Stimulated activated naive CD8-positive, alpha-beta T cell treated with anti-CD3 and anti-CD28 coated beads, Interleukin-15, Interleukin-2, amounts not matched to agents 100 U/mL and 50 U/mL, for 24 hours (primary cell): ENCODE measurements at regions not wholly inside any gene's neighbourhood (a gene's known extent, or its start where the extent isn't known, plus 50 kb on each side); places are given as distances from the start of the nearest gene placed in this dataset.

Experiments used
- ATAC-seq: fragments of 150-1000 bp; cut with Tn5 transposase; one replicate; pipeline ENCODE4 v1.10.0; 2021
- DNase-seq: peaks from one replicate; pipeline ENCODE4 v3.0.0; 2021

DNA sequence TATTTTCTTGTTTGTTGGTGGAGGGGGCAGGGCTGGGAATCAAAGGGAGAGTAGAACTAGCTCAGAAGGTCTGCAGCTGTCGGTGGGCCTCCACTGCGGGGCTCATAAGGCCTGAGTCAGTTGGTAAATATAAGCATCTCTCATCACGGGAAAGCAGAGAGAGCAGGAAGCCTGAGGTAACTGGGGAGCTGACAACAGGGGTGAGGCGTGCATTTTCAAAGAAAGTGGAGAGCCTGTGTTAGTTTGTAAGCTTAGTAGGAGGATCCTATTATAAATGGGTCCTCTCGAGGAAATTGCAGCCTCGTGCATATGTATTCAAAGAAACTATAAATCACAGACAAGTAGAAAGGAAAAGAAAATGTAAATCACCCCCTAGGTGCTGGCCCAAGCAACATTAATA, 221.0 kb upstream of the CDH13 start:
- DNase-seq = no peak
- ATAC-seq = no peak

DNA sequence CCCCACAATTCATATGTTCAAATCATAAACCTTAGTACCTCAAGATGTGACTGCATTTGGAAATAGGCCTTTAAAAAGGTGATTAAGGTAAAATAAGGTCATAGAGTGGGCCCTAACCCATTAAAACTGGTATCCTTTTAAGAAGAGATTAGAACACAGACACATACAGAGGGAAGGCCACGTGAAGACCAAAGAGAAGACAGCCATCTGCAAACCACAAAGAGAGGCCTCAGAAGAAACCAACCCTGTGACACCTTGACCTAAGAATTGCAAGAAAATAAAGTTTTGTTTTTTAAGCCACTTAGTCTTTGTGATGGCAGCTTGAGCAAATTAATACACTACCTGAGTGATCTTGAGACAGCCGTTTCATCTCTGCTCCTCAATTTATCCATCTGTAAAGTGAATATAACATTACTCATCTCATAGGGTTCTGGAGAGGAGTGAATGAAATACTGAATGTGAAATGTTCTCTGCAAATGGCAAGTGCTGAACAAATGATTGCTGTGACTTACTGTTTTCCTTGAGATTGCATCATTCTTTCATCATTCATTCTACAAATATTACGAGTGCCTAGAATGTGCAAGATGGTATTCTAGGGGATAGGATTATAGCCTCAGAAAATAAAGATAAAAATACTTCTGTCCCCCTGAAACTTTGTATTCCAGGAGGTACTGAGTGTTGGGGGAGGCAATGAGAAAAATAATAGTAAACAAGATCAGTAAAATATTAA, 222.0 kb upstream of the CDH13 start:
- ATAC-seq (no peak), DNase-seq (no peak)

DNA sequence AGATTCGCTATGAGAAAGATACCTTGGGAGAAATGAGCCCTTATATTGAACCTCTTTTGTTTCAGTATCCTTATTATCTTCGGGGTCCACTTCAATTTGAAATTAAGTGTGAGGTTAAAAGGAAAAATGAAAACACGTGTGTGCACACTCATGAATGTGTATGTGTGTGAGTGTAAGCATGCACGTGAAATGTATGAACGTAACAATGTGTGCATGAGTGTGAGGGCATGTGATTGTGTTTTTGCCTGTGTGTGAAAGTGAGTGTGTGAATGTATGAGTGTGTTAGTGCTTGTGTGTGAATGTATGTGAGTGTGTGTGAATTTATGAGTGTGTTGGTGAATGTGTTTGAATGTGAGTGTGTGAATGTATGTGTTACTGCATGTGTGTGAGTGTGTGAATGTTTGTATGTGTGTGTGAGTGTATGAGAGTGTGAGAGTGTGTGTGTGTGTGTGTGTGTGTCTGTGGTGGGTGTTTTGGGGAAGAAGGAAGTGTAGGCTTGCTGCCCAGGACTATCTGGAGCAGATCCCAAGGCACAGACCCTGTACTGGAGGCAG, 224.0 kb upstream of the CDH13 start:
- ATAC-seq (no peak), DNase-seq (no peak)

DNA sequence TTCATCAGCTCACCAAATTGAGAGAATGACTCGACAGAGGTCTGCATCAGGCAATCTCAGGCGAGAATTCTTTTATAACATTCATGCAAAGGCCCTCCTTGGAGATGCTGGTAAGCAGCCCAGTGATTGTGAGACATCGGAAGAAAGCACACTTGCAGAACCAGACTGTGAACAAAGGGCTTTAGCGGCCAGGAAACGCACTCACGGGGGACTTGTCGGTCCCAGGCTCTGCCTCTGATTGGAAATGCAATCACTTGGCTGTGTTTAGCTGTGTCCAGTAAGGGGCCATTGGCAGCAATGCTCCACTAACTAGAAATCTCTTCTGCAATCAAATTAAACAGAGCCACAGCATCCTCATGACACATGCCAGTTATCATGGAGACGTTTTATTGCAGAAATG, 226.7 kb upstream of the CDH13 start:
- ATAC-seq (no peak), DNase-seq (no peak)

DNA sequence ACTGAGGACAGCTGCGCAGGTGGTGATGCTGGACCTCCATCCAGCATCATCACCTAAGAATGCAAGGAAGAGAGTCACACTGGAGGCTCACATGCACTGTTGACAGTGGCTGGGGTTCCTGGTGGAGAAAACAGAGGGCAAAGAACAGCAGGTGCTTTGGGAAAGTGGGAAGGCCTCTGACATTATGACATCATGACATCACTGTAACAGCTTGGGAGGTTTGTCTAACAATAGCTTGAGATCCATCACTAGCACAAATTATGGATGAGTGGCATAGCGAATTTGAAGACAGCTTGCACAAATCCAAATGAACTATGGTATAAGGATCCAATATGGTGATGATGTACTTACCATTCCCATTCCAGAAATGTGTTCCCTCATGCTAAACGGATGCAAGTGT, 226.5 kb upstream of the MPHOSPH6 start:
- ATAC-seq = no peak
- DNase-seq = no peak

DNA sequence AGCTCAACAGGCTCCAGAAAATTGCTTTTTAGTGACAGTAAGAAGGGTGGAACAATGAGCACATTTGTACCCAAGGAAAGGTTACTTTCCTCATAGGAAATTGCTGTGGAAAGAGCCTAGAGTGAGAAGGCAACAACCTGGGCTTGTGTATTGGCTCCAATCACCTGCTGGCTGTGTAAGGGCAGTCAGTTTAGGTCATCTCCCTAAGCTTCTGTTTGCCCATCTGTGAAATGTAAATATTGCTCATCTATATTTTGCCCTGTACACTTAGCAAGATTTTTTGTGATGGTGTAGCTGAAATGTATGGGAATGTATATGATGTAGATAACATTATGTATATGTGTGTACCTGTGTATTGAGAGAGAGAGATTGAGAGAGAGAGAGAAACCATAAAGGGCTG, 225.2 kb upstream of the MPHOSPH6 start:
- no peak for DNase-seq
- ATAC-seq = no peak

DNA sequence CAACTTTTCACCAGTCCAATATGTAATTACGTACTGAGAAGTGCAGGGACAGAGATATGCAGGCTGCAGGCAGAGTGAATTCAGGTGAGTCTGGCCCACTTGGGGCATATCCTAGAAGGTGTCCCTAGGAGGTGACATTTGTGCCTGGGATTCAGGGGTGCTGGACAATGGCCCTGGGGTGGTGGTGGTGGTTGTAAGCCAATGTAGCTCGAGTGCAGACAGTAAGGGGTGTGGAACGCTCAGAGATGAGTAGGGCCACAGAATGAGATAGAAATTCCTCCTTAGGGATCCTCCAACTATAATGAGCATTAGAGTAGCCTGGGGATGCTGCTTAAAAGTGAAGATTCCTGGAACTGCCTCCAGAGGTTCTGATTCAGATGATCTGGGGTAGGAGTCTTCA, 221.7 kb upstream of the MPHOSPH6 start:
- ATAC-seq (no peak), DNase-seq (no peak)

DNA sequence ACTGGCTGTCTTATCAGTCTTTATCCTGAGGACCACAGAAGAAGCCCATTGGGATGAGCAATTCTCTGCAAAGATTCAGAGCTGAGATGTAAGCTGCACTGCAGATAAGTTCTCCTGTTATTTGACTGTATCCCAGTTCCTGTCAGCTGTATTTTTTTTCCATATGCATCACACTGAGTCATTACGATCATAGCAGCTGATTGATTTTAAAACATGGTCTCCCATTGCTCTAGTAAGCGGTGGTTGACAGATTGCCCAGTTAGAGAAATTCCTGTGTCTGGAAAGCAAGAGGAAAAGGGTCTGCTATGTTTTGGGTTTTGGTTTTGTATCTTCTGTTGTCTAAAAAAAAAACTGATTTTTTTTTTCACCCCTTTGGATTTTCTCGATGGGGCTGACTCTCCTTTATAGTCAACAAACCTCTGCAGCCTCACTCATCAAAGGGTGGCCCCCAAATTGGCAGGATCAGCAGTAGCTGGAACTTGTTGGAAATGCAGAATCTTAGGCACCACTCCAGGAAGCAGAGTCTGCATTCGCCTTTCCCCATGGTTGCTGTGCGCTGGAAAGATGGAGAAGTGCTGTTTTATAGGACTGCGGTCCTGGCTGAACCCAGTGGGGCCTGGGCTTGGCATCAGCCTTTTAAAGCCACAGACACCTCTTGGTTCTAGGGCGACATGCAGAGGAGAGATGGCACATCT, 220.1 kb upstream of the MPHOSPH6 start:
- ATAC-seq (no peak), DNase-seq (no peak)

DNA sequence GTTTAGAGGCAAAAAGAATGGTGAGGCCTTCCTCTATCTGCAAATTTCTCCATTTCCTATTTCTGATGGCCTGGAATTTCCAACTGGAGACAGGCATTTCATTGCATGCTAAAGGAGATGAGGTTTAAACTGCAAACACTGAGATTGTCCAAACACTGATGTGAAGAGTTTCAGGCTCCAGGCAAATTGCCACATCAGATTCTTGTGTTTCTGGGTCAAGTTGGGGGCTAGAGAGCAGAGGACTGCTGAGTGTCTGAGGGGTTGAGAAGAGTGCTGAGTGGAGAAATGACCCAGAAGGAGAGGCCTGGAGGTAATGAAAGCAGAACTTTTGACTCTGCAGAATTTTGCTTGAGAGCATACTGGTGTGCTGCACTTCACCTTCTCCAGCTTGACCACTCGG, 216.7 kb upstream of the MPHOSPH6 start:
- DNase-seq = no peak
- no peak for ATAC-seq

DNA sequence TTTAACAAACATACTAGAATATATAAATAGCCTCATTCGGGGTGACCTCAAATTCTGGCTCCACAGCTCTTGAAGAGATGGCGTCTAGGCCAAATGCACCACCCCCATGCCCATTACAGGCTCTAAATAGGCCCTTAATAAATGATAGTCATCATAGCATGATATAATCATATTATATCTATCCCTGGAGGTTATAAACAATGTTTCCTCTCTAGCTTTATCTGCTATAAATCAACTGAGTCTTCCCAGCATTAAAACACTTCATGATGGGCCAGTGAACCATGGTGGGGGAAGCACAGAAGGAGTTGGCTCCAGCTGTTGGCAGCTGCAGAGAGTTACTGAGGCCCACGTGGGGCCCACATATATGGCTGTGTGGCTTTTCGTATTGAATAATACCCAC, 214.9 kb upstream of the MPHOSPH6 start:
- no peak for ATAC-seq
- DNase-seq = no peak

DNA sequence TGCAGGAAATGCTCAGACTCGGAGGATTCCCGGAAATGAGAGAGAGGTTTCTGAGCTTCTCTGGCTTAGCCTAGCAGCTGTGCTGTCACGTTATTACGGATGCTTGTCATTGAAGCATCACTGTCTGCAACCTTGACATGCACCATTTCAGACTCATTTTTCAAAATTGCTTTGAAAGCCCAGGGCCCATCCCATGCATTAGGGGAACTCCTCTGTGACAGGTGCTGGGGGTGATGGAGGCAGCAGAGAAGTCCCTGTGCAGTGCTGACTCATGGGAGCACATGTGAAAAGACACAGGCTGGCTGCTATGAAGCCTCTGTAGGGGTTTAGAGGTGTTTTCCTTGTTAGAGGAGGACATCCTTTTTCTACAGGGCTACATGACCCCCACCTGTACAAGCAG, 214.0 kb upstream of the MPHOSPH6 start:
- DNase-seq (no peak), ATAC-seq (no peak)

DNA sequence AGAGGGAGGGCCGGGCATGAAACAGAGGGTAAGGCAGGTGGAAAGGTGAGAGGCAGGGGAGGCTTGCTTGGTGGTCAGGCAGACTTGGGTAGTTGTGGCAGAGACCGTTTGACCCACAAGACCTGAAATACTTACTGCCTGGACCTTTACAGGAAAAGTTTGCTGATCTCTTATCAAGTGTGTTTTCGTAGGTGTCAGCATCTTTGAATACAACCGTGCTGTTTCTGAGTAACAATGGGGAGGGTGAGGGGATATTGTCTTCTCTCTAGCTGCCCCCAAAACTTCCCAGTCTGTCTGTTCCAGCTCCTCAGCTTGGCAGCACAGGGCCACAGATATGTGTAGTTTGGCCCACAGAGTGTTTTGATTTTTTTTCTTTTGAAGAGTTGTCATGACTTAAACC, 212.5 kb upstream of the MPHOSPH6 start:
- DNase-seq = no peak
- no peak for ATAC-seq

DNA sequence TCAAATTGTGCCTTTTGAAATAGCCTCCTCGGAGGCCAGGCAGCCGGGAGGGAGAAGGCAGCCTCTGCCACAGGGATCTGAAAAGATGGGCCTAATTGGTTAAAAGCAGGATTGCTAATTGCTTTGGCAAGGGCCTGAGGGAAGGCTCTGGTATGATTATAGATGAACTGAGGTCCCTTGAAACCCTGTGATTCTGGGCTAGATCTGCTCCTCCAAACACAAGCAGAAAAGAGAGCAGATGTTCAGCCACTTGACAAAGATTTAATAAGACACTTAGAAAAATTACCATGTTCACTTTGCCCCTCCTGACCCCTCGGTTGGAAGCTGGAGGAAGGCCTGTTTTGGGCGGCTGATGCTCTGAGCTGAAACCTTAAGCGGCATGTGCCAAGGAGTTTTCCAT, 209.5 kb upstream of the MPHOSPH6 start:
- DNase-seq (no peak), ATAC-seq (no peak)

DNA sequence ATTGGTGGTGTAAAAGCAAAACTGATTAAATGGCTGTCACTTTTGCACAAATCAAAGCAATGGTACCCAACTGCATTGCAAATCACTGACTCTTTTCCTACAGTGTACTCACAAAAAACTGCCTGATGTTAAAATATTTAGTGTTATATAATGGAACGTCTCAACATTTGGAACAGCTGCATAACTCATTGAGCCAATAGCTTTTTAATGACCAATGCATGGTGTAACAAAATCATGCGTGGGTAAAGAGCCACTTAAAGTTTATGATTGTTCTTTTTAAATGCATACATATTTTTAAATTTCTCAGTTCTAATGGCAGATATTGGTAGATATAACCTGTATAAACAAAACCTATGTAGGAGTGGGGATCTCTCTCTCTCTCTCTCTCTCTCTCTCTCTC, 204.0 kb upstream of the MPHOSPH6 start:
- no peak for DNase-seq
- ATAC-seq = no peak

DNA sequence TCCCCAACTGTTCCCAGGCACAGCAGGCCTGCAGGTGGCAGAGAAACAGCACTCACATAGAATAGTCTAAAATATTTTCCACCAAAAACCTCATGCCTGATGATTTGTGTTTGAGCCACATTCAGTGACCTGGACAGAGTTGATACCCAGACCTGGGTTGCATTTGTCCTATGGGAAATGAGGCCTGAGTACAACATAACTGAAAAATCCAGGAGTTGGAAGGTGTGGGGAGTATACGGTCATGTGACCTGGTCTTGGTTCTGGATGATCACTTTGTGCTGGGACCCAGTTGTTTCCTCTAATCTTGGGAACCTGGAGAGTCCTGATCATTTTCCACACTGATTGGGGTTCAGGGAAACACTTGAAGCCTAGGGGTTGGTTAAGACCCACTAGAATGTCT, 200.3 kb upstream of the MPHOSPH6 start:
- no peak for DNase-seq
- ATAC-seq = no peak

DNA sequence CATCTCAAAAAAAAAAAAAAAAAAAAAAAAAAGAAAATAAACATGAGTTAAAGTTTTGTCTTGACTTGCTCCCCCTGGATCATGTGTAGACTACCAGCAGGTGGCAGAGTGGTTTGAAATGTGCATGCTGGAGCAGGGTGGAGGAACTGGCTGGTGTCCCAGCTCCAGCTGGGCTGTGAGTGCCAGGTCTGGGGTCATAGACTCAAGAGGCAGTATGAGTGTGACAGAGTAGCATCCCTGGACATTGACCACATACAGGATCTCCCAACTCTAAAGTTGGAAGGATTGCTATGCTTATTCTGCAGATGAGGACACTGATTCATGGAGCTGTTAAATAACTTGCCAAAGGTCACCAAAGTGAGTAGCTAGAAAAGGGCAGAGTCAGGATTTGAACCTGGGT, 198.0 kb upstream of the MPHOSPH6 start:
- ATAC-seq = no peak
- DNase-seq = no peak

DNA sequence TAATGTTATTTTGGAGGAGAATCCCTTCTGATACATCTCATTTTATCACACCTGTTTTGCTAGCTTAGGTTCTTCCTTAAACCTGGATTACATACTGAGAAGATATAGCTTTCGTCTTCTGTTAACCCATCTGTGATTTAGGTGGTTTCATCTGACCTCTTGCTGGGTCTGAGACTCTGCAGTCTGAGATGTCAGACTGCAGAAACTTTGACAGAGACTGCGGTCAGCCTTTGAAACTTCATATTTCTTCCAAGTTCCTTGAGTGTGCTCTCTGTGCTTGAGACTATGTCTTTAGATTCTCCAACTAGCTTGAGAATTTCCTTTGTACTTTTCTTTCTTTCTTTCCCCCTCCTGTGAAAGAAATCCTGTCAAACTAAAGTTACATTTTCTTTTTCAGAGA, 196.4 kb upstream of the MPHOSPH6 start:
- ATAC-seq (no peak), DNase-seq (no peak)

DNA sequence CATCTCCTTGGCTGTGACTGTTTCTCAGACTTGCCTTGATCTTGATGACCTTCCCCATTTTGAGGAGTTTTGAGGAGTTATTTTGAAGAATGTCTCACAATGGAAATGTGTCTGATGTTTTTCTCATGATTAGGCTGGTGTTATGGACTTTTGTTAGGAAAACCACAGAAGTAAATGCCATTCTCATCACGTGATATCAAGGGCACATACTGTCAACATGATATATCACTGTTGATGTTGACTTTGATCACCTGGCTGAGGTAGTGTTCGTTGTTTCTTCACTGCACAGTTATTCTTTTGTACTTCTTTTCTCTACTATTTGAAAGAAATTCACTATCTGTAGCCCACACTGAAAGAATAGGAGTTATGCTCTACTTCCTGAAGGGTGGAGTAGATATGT, 194.7 kb upstream of the MPHOSPH6 start:
- no peak for ATAC-seq
- no peak for DNase-seq

DNA sequence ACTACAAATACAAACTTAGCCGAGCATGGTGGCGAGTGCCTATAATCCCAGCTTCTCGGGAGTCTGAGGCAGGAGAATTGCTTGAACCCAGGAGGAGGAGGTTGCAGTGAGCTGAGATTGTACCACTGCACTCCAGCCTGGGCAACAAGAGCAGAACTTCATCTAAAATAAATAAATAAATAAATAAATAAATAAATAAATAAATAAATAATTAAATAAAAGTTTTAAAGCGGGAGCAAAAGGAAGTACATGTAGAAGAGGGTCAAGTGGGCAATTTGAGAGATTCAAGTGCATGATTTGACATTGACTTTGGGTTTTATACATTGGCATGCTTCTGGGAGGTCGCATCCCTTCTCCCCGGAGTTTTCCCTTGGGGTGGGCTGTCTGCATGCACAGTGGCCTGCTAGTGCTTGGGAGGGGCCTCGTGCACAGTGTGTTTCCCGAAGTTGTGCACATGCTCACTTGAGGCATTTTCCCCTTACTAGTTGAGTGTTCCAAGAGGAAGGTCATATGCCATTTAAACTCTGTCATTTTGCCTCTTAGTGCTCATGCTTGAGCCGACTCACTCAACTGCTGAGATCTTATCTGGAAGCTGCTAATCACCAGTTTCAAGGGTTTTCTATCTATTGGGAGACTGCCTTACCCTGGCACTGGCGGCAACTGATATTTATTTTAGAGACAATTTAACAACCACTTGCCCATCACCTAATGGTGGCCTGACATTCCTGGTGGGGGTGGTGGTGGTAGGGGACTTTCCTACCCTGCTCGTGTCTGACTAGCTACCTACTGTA, 193.2 kb upstream of the MPHOSPH6 start:
- ATAC-seq (no peak), DNase-seq (no peak)

DNA sequence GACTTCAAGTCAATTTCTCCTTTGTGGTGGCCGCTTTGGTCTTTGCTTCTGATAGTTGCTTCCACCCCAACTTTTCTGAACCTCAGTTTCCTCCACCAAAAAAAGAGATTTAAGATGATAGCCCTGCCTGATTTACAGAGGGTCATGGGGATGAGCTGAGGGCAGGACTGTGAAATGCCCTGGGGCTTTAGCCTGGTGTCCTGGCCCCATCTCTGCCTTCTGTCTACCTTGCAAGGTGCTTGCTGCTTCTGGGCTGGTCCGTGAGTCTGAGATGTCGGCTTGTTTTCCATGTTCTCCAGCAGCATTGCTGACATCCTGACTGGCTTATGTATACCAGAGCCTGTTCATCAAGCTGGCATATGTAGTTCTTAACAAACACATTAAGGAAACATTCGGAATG, 191.9 kb upstream of the MPHOSPH6 start:
- DNase-seq (no peak), ATAC-seq (no peak)

DNA sequence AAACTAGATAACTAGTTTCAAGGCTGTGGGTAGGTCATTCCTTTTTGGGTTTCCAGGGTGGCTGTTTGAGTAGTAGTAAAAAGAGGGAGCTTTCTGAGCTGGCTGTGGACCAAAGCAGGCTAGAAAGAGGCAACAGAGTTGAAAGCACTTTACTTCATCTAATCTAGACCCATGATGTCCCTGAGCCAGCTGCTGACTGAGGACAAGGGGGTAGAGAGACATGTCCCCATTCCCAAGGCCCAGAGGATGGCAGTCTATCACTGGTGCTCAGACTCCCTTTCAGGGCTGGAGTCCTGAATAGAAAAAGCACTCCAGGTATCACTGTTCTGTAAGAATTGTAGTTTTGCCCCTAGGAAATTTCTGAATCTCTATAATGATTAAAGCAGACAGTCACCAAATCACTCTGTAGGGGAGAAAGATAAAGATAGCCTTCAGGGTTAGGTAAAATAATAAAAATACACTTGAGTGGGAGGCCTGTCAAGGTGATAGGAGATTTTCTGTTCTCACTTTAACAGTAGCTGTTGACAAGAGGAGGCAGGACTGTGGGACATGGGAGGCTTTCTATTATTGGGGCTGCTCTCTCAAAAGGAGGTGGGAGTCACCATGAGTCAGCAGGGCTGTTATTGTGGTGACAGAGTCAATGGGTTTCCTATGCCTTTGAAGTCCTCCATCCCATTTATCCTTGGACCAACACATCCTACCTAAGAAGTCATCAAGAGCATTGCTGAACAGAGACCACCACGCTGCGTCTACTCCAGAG, 190.2 kb upstream of the MPHOSPH6 start:
- DNase-seq = no peak
- ATAC-seq = no peak

DNA sequence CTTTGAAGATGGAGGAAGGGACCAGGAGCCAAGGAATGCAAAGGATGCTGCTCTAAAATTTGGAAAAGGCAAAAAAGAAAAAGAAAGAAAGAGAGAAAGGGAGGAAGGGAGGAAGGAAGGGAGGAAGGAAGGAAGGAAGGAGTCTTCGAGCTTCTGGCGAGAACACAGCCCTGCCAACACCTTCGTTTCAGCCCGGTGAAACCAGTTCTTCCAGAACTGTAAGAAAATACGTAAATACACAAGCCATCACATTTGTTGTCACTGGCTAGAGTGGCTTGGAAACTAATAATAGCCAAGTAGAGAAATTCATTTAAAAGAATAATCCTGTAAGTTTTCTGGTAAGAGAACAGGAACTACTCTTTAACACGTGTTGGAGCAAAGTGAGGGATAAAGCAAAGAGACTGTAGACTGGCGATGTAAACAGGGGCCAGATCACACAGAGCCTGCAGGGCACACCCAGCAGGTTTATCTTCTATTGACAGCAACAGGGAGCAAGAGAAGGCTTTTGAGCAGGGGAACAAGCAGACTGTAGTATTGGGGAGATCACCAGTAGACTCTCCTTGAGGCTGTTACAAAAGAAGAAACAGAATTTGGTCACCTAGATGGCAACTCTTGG, 188.7 kb upstream of the MPHOSPH6 start:
- ATAC-seq = no peak

More for the DNA sequence above, 188.7 kb upstream of the MPHOSPH6 start:
- DNase-seq = no peak
